NAMALWA (cell line): ENCODE measurements at regions not wholly inside any gene's neighbourhood (a gene's known extent, or its start where the extent isn't known, plus 50 kb on each side); places are given as distances from the start of the nearest gene placed in this dataset.
A peak's percentile ranks its signal among the peaks of the same experiment; 100 is the strongest.
"Not testable (repeated sequence)": the region's sequence is repeated elsewhere in the genome, so short reads cannot be mapped to it uniquely, and the experiment has no call there.

Experiments used
- DNase-seq: peaks from one replicate; pipeline ENCODE4 v3.0.0-alpha.2; 2015; ENCODE audit warnings: low spot score

DNA sequence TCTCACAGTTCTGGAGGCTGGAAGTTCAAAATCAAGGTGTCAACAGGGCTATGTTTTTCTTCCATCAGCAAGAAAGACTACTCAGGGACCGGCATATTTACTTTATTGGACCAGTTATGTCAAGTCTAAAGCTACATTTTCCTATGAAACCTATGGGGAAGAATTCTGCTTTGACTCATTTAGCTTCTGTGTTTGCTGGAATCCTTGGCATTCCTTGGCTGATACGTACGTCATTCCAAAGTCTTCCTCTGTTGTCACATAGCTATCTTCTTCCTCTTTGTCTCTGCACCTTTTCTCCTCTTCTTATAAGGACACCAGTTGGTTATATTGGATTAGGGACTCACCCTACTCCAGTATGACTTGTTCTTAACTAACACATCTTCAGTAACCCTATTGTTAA lies 137.4 kb upstream of the FBXO11 start:
- DNase-seq: no peak

DNA sequence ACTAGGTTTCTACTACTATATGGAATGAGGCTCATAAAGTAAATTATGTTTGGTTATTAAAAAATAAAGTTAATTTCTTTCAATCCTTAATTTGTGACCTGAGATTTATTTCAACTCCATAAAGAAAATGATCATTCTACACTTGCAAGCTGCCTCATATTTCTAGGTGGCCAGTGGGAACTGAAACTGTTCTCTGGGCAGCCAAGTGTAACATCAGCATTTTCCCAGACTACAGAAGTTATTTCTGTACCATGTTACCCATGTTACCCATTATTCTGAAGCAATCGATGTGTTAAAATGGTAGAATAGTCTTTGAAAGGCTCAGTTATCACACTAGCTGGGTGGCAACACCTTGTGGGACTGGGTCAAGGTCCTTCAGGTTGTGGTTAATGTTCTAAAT lies 139.3 kb upstream of the FBXO11 start:
- DNase-seq: peak; percentile 46

DNA sequence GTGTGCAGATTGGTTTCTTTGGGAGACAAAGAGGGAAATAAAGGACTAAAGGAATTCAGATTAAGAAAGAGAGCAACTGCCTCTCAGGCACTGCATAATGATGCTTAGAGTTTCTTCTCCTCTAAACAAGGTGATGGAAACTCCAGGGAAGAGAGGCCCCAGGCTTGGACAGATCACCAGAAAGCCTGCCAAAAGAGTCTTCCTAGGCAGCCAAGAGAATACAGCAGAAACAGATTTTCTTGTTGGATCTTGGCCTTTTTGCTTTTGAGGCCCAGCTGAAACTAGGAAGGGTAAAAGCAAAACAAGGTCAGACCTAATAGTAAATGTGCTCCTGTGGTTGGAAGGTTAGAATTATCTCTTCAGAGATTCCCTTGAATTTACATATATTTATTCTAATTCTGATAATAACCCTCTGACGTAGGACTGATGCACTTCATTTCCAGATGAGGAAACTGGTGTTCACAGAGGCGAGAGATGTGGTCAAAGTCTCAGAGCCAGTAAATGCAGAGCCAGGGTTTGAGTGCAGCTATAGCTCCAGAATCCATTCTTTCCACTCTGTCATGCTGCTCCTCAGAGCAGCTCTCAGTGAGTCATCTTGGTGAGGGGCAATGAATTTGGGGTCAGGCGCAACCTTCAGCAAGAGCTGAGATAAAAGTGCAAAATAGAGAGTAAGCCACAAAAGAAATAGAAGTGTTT lies 142.3 kb upstream of the FBXO11 start:
- no peak for DNase-seq

DNA sequence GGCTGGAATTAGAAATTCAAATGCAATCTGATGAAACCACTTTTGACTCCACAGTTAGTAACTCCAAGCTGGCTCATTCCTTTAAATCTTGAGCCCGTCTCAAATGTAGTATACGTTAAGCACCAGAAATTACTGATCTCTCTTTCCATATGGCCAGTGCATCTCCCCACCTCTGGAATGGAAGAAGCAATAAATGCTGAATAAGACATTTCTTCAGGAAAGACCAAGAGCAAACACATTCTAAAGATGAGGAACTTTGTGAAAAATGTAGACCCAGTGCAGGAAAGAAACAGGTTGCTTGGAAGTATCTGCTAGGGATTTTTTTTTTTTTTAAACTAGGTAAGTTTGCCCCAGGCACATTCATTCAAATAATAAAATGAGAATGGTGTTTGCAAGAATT lies 143.1 kb upstream of the FBXO11 start:
- no peak for DNase-seq

DNA sequence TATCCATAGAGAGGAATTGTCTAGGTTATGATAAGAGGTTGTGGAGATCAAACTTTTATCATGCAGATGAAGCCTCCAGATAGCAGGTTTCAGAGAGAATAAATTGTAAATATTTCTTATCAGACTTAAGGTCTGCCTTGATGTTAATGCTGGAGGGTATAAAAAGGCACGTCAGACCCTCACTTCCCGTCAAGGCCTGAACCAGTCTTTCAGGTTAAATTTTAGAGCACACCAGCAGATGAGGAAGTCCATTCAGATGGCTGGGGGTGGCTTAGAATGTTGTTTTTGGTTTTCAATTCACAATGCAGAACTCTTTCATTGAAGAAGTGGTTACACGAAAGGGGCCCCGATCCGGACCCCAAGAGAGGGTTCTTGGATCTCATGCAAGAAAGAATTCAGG lies 144.4 kb upstream of the FBXO11 start:
- DNase-seq: no peak

DNA sequence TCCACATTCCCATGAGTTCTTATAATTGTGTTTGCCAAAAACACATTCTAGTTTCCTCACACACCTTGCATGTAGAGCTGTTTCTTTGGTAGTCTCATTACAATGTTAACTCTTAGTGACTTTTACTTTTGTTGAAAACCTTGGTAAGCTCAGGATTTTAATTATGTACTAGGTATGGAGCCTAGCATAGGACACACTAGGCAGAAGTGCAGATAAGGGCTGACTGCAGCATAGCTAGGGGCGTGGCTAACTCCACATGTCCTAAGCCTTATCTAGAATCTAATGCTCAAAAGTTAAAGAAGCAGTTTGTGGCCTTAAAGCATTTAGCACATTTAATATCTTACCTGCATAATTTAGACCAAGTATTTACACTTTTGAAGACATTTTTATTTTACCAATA lies 153.7 kb upstream of the FBXO11 start:
- no peak for DNase-seq

DNA sequence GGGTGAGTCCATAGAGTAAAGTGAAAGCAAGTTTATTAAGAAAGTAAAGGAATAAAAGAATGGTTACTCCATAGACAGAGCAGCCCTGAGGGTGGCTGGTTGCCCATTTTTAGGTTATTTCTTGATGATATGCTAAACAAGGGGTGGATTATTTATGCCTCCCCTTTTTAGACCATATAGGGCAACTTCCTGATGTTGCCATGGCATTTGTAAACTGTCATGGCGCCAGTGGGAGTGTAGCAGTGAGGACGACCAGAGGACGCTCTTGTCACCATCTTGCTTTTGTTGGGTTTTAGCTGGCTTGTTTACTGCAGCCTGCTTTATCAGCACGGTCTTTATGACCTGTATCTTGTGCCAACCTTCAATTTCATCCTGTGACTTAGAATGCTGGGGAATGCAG lies 155.4 kb upstream of the FBXO11 start:
- DNase-seq: not testable (repeated sequence)

DNA sequence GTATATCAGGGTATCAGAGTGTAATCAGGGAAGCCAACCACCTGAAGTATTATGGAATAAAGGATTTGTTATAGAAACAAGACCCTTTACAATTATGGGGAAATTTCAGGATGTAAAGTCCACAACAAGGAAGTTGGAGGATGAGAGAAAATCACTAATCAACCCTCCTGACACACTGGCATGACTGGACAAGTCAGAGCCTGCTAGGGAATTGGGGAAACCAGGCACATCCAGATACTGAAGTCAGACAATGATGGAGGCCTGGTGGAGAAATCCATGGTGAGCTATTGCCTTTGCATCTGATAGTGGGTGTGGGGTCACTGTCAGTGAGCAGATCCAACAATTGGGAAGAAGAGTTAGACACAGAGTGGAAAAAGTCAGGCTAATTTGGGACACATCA lies 158.8 kb upstream of the FBXO11 start:
- no peak for DNase-seq

DNA sequence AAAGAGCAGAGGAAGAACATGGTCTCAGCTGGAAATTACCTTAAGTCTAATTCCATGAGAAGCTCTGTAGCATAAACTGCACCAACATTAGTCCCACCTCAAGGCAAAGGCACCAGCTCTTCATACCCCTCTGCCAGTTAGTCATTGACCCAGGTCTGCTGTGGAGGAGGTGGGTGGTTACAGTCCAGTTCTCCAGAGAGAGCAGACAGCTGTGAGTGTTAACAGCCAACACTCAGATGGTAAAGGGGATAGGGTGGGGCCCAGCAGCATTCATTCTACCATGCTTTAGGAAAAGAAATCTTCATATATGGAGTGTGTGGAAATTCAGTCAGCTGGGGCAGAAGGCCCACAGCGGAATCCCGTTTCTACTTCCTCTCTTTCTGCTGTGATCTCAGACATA lies 159.7 kb upstream of the FBXO11 start:
- DNase-seq: no peak

DNA sequence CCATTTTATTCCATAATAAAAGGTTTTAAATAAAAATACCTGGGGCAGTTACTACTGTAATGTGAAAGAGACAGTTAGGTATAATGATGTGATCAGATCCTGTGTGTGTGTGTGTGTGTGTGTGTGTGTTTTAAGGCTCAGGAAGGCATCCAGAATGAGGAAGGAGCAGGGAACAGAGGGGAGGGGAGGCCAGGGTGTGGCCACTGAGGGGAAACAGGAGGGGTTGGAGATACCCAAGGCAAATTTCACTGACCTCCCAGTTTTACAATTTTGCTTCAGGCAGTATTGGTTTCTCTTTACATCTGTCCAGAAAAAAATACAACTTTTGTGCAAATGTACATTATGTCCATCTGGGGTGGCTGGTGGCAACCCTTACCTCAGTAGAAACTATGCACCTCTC lies 163.5 kb upstream of the FBXO11 start:
- DNase-seq: no peak

DNA sequence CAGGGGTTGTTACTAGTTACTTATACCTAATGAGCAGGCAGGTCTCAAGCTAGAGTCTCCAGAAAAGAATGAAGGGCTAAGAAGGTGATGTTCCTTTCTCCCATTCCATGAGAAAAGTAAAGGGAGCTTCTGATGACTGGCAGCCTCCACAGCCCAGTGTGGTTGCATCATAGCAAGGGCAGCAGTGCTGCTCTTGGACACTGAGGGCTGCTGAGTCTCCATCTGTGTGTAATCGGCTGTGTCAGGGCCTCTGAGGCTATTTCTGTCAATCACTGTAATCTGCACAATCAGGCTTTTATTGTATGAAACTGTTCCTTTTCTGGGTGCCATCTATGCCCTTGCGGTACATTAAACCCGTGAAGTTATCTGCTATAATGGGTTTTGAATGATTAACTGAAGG lies 164.1 kb upstream of the FBXO11 start:
- DNase-seq: no peak

DNA sequence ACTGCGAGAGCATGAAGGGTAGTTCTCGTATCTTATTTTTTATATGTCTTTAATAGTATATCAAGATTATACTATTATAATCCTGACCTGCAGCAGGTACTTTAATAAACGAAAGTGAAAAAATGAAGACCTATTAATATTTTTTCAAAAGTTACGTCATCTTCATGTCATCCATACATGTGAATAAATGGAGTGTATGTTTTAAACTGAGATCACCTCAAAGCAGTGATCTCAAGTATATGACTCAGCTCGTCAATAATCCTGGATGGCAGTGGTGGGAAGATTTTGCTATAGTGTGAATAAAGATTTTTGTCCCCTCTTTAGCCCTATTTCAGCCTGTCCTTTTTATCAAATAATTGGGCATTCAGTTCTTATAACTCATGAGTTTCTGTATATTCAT lies 166.3 kb upstream of the FBXO11 start:
- no peak for DNase-seq

DNA sequence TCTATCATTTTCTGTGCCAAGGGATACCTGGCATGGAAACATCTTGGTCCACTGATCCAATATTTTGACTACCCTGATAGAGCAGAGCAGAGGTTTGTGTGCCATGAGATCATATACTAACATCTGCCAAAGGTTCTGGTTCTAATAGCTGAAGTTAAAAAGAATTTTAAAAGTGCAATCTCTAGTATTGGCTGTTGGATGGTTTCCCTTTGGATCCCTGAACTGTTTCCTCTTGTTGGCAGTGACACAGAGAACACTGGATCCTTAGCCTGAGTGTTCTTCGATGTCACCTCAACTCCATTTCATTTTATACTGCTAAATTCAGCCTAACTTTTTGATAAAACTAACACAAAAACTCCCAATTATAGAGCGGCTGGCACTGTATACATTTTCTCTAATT lies 169.3 kb upstream of the FBXO11 start:
- DNase-seq: no peak

DNA sequence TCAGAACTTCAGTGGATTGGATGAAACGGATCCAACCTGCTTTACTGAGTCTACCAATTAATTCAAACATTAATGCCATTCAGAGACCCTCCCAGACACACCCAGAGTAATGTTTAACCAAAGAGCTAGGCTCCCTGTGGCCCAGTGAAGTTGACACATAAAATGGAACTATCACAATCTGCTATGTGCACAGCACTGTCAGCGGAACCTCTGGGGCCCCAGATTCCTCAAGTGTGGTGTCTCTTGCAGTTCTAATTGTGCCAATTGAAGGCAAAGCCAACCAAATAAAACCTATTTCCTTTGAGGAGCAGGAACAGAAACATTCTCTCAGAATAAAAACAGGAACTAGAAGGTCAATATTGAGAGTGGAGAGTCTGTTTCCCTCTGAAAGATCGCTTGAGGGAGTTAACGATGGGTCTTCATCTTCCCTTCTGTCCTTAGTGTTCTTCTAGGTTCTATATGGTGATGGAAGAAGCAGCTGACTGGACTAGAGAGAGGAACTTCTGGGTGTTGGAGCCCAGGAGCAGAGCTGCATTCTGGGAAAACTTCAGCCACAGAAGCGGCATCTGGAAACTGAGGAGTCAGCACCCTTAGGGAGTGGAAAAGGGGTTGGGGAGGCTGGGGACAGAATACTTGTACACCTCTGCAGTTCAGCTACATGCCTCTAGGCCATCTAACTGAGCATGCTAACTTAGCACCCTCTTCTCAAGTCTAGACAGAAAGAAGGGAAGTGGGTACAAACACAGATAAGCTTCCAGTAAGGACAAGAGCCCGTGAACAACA lies 174.4 kb upstream of the FBXO11 start:
- DNase-seq: peak; percentile 7

DNA sequence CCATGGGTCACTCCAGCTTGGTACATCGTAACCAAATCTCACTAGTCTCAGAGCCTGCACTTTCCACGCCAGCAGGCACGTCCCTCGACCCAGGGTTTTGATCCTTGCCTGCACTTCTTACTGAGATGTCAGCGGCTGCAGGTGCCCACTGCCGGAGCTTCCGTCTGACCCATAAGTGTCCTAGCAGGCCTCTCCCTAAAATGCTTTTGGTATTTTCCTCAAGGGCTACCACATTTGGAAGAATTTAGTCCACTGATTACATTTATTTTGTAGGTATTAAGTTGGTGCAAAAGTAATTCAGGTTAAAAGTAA lies 175.0 kb upstream of the FBXO11 start:
- no peak for DNase-seq

DNA sequence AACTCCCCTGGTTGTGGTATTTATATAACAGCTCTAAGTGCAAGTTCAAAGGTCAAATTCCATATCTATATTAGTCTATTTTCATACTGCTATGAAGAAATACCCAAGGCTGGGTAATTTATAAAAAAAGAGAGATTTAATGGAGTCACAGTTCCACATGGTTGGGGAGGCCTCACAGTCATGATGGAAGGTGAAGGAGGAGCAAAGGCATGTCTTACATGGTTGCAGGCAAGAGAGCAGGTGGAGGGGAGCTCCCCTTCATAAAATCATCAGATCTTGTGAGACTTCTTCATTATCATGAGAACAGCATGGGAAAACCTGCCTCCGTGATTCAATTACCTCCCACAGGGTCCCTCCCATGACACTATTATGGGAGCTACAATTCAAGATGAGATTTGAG lies 179.6 kb upstream of the FBXO11 start:
- DNase-seq: no peak

DNA sequence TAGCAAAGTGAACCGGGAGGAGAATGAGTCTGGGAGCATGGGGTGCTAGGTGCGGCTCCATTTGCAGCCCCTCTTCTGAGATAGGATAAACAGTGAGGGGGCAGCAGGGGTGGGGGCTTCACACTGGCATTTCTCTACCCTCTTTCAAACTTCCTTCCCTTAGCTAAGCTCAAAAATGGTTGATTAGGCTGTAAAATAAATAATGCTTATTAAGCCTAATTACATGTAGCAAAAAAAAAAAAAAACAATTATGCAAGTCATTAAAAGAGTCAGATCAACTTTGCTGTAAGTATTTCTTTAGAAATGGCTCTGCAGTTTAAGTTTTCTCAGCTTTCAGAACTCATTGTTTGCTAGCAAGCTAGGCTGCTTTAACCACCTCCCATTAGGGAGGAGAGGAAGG lies 182.7 kb upstream of the FBXO11 start:
- no peak for DNase-seq

DNA sequence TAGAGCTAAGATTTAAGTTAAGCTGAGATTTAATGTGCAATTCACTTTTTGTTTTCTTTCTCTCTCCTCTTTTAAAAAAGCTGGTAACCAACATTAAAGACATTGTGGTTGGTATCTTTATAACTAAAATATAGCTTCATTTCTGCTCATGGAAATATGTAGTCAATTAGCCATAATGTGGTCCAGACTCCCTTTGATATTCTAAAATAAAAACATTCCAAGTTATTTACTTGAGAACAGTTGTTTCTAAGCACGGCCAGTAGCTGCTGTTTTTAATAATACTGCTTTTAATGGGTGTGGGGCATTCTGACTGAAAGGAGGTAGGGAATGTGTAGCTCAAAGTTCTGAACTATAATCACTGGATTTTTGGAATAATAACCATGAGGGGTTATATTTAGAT lies 183.3 kb upstream of the FBXO11 start:
- no peak for DNase-seq

DNA sequence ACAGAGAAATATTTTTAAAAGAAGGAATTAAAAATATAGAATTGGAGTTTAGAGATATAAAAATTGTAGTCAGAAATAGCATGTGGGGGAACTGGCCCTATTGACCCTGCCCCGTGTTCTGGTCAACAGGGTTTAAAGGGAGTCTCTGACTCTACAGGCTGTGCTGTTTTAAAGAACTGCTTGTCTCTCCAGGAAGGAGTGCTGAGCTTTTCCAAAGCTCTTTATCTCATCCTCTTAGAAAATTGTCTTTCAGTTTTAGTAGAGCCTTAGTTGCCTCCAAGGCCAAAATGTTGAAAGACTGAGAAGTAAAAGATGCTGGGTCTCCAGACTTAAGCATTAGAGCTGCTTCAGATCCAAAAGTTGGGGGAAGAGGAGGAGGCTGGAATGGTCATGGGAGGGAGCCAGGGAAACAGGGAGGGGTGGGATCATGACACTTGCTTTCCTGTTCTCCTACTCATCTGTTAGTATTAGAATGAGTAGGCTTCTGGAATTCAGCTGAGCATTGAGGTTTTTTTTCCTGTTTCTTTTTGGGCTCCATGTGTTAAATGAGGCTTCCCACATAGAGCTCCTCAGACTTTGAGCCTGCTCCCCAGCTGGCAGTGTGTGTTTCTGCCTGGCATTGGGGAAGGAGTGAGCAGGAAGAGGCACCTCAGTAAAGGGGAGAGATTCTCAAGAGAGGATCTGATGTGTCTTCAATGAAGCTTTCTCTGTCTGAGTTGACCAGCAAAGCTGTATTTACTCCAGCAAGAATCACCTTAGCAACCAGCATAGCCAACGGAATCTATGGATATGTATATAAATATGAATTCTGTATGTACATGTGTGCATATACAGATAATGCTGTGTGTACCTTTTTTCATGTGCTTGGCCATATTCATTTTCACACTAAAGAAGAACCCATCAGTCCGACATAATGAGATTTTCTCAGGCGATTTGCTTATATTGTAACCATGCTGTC lies 186.8 kb upstream of the FBXO11 start:
- DNase-seq: no peak

DNA sequence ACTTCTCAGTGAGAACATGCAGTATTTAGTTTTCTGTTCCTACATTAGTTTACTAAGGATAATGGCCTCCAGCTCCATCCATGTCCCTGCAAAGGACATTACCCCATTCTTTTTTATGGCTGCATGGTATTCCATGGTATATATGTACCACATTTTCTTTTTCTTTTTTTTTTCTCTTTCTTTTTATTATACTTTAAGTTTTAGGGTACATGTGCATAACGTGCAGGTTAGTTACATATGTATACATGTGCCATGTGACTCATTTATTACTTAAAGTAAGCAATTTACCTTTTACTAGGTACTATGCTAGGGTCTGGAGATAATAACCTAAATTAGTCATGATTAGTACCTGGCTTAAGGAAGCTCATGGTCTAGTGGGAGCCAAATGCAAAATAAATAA lies 190.5 kb upstream of the FBXO11 start:
- DNase-seq: not testable (repeated sequence)

DNA sequence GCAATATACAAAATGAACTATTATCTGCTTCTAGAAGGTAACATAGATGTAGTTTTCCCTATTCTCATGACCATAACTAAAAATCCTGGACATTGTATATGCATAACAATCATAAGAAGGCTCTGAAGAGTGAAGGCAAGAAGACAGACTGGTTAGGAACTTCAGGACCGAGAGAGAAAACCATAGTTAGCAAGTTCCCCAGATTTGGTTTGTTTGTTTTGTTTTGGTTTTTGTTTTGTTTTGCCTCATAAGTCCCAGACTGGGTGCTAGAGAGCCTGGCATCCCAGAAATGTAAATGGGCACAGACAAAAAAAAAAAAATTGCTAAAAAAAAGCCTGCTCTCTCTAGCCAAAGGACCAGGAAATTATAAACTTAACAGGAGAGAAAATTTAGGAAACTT lies 192.2 kb upstream of the FBXO11 start:
- DNase-seq: no peak

DNA sequence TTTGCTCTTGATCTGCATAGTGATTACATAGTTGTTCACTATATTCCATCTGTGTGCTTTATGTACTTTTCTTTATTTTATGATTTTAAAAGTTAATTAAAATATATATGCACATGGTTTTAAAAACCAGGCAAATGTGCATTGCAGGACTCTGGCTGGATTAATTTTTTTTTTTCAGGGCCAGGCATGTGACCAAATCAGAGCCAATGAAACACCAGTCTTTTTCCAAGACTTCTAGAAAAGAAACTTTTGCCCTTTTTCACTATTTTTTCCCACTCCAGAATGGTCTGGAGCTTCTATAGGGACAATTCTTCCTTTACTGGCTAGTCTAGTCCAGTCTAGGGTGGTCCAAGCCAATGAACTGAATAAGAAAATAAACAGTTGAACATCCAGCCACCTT lies 198.1 kb upstream of the FBXO11 start:
- DNase-seq: no peak

DNA sequence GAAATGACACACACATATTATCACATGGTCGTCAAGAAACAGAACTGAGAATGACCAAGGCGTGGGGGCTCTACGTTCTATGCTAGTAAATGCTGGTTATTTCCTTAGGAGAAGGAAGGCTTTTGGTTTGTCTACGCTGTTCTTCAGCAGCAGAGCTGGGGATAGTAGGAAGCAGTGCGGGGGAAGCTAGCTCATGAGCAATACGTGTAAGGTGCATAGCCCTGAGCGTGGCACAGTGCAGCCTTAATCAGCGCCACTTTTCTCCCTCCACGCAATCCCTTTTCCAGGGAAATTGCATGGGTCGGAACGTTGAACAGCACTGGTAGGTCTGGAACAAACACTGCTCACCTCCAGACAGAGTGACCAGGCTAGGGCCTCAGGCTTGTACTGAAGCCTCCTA lies 199.6 kb upstream of the FBXO11 start:
- no peak for DNase-seq
